ENCODE measurements at regions not wholly inside any gene's neighbourhood (a gene's known extent, or its start where the extent isn't known, plus 50 kb on each side); places are given as distances from the start of the nearest gene placed in this dataset.

- TF ChIP-seq TAF1 (IDR thresholded peaks at IDR 0.05; ENCODE audit: borderline replicate concordance, insufficient read depth, low read length) (no peak), SIN3A (IDR thresholded peaks at IDR 0.05; ENCODE audit: borderline replicate concordance, insufficient read depth, low read length) (no peak), REST (IDR thresholded peaks at IDR 0.05; ENCODE audit: insufficient read depth in 1 of 2, low read depth in 2 of 2, low read length in 2 of 2) (no peak), FOXP2 (optimal IDR thresholded peaks at IDR 0.05; ENCODE audit: borderline replicate concordance, extremely low read depth, extremely low read length, insufficient read depth) (peak; percentile 27)
Observed at GRCh38 chr6:43890197-43891062, 120.4 kb downstream of the VEGFA start.

- no peak for TF ChIP-seq POLR2AphosphoS5 (IDR thresholded peaks at IDR 0.05; ENCODE audit: low read depth, low read length)
Observed at GRCh38 chr6:43887906-43888683, 118.1 kb downstream of the VEGFA start.

- no peak for TF ChIP-seq POLR2AphosphoS5 (IDR thresholded peaks at IDR 0.05; ENCODE audit: low read depth, low read length)
- no peak for TF ChIP-seq SIN3A (IDR thresholded peaks at IDR 0.05; ENCODE audit: borderline replicate concordance, insufficient read depth, low read length)
- no peak for TF ChIP-seq TAF1 (IDR thresholded peaks at IDR 0.05; ENCODE audit: borderline replicate concordance, insufficient read depth, low read length)
- no peak for TF ChIP-seq REST (IDR thresholded peaks at IDR 0.05; ENCODE audit: insufficient read depth in 1 of 2, low read depth in 2 of 2, low read length in 2 of 2)
- TF ChIP-seq FOXP2 (optimal IDR thresholded peaks at IDR 0.05; ENCODE audit: borderline replicate concordance, extremely low read depth, extremely low read length, insufficient read depth), result no peak
Observed at GRCh38 chr6:43887340-43887858, 117.4 kb downstream of the VEGFA start.

- TF ChIP-seq FOXP2 (optimal IDR thresholded peaks at IDR 0.05; ENCODE audit: borderline replicate concordance, extremely low read depth, extremely low read length, insufficient read depth), result no peak
- no peak for TF ChIP-seq TAF1 (IDR thresholded peaks at IDR 0.05; ENCODE audit: borderline replicate concordance, insufficient read depth, low read length)
- TF ChIP-seq SIN3A (IDR thresholded peaks at IDR 0.05; ENCODE audit: borderline replicate concordance, insufficient read depth, low read length), result no peak
- no peak for TF ChIP-seq REST (IDR thresholded peaks at IDR 0.05; ENCODE audit: insufficient read depth in 1 of 2, low read depth in 2 of 2, low read length in 2 of 2)
- TF ChIP-seq POLR2AphosphoS5 (IDR thresholded peaks at IDR 0.05; ENCODE audit: low read depth, low read length), result no peak
Observed at GRCh38 chr6:43886717-43887339, 116.8 kb downstream of the VEGFA start.

- TF ChIP-seq TAF1 (IDR thresholded peaks at IDR 0.05; ENCODE audit: borderline replicate concordance, insufficient read depth, low read length) (no peak), REST (IDR thresholded peaks at IDR 0.05; ENCODE audit: insufficient read depth in 1 of 2, low read depth in 2 of 2, low read length in 2 of 2) (no peak), FOXP2 (optimal IDR thresholded peaks at IDR 0.05; ENCODE audit: borderline replicate concordance, extremely low read depth, extremely low read length, insufficient read depth) (no peak)
Observed at GRCh38 chr6:43886067-43886461, 116.1 kb downstream of the VEGFA start.

Measured in PFSK-1 (cell line).